ENCODE measurements at regions not wholly inside any gene's neighbourhood (a gene's known extent, or its start where the extent isn't known, plus 50 kb on each side); places are given as distances from the start of the nearest gene placed in this dataset.
"Not testable (repeated sequence)": the region's sequence is repeated elsewhere in the genome, so short reads cannot be mapped to it uniquely, and the experiment has no call there.

DNA sequence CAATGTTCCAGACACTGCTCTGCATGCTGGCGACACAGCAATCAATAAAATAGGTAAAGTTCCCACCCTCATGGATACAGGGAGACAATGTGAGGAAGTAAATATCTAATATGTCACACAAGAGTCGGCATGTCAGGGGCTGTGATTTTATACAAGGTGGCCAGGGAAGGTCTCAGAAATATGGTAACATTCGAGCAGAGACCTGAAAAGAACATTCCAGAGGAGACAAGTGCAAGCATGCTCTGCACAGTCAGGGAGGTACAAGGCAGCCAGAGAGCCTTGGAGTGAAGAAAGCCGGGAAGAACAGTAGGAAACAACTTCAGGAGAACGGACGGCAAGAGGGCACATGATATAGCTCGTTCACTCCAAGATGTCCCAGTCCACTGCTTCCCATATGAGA is 89.2 kb upstream of the ZNF462 start:
- TF ChIP-seq POLR2AphosphoS5 (IDR thresholded peaks at IDR 0.05; ENCODE audit: borderline replicate concordance, low read depth, low read length) (no peak), EZH2 (IDR thresholded peaks at IDR 0.05) (no peak), FOXP2 (optimal IDR thresholded peaks at IDR 0.05; ENCODE audit: control extremely low read depth, extremely low read length, insufficient read depth) (no peak)

DNA sequence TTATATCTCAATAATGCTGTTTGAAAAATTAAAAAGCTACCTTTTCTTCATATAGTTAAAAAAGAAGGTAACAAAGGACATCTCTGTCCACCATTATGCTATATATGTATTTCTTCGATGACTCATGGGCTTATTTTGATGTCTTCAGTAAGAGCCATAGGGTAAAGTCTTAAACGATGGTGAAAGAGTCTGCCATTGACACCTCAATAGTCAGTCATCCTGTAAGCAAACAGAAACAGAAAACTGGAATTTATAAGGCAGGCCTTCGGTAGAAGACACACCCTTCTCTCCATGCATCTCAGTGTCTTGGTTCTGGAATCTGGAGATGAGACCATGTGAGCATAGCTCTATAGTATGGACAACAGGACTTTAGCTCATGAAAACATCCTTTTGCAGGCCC is 87.0 kb upstream of the ZNF462 start:
- no peak overlapping the region for H3K9ac ChIP-seq (ENCODE audit: insufficient read length)
- TF ChIP-seq FOXP2 (optimal IDR thresholded peaks at IDR 0.05; ENCODE audit: control extremely low read depth, extremely low read length, insufficient read depth) (no peak), EZH2 (IDR thresholded peaks at IDR 0.05) (no peak), POLR2AphosphoS5 (IDR thresholded peaks at IDR 0.05; ENCODE audit: borderline replicate concordance, low read depth, low read length) (no peak)
- no peaks in the 10 kb centered on the region for H3K36me3 ChIP-seq (ENCODE audit: insufficient read depth, low read length)
- no peak overlapping the region for H3K4me3 ChIP-seq
- H3K27ac ChIP-seq, result no peak overlapping the region
- no peaks in the 10 kb centered on the region for H3K9me3 ChIP-seq (ENCODE audit: low read depth, low read length)
- DNase-seq (ENCODE audit: low read depth, low spot score), result no peak

More for the DNA sequence above, 89.2 kb upstream of the ZNF462 start:
- Histone ChIP-seq H3K4me3 (no peak overlapping the region), H3K27ac (no peak overlapping the region), H3K9me3 (ENCODE audit: low read depth, low read length) (no peaks in the 10 kb centered on the region), H3K36me3 (ENCODE audit: insufficient read depth, low read length) (no peaks in the 10 kb centered on the region), H3K9ac (ENCODE audit: insufficient read length) (no peak overlapping the region)
- DNase-seq (ENCODE audit: low read depth, low spot score), result no peak

- no peak overlapping the region for H3K9ac ChIP-seq (ENCODE audit: insufficient read length)
- no peaks in the 10 kb centered on the region for H3K36me3 ChIP-seq (ENCODE audit: insufficient read depth, low read length)
- no peak for TF ChIP-seq FOXP2 (optimal IDR thresholded peaks at IDR 0.05; ENCODE audit: control extremely low read depth, extremely low read length, insufficient read depth)
- TF ChIP-seq EZH2 (IDR thresholded peaks at IDR 0.05), result no peak
- TF ChIP-seq POLR2AphosphoS5 (IDR thresholded peaks at IDR 0.05; ENCODE audit: borderline replicate concordance, low read depth, low read length), result no peak
- H3K9me3 ChIP-seq (ENCODE audit: low read depth, low read length), result no peaks in the 10 kb centered on the region
- no peak overlapping the region for H3K27ac ChIP-seq
- no peak overlapping the region for H3K4me3 ChIP-seq
- no peak for DNase-seq (ENCODE audit: low read depth, low spot score)
Observed at GRCh38 chr9:106779796-106780195, 83.2 kb upstream of the ZNF462 start.

- H3K27ac ChIP-seq, result no peak overlapping the region
- DNase-seq (ENCODE audit: low read depth, low spot score), result no peak
- no peak for TF ChIP-seq POLR2AphosphoS5 (IDR thresholded peaks at IDR 0.05; ENCODE audit: borderline replicate concordance, low read depth, low read length)
- no peak for TF ChIP-seq FOXP2 (optimal IDR thresholded peaks at IDR 0.05; ENCODE audit: control extremely low read depth, extremely low read length, insufficient read depth)
- no peaks in the 10 kb centered on the region for H3K36me3 ChIP-seq (ENCODE audit: insufficient read depth, low read length)
- no peaks in the 10 kb centered on the region for H3K9me3 ChIP-seq (ENCODE audit: low read depth, low read length)
- H3K9ac ChIP-seq (ENCODE audit: insufficient read length), result no peak overlapping the region
- H3K4me3 ChIP-seq, result no peak overlapping the region
Observed at GRCh38 chr9:106783121-106783520, 79.8 kb upstream of the ZNF462 start.

- no peak for DNase-seq (ENCODE audit: low read depth, low spot score)
- Histone ChIP-seq H3K9me3 (ENCODE audit: low read depth, low read length) (no peaks in the 10 kb centered on the region), H3K4me3 (no peak overlapping the region), H3K27ac (no peak overlapping the region), H3K36me3 (ENCODE audit: insufficient read depth, low read length) (no peaks in the 10 kb centered on the region), H3K9ac (ENCODE audit: insufficient read length) (no peak overlapping the region)
- TF ChIP-seq FOXP2 (optimal IDR thresholded peaks at IDR 0.05; ENCODE audit: control extremely low read depth, extremely low read length, insufficient read depth) (no peak), EZH2 (IDR thresholded peaks at IDR 0.05) (no peak), POLR2AphosphoS5 (IDR thresholded peaks at IDR 0.05; ENCODE audit: borderline replicate concordance, low read depth, low read length) (no peak)
Observed at GRCh38 chr9:106784076-106784475, 78.9 kb upstream of the ZNF462 start.

DNA sequence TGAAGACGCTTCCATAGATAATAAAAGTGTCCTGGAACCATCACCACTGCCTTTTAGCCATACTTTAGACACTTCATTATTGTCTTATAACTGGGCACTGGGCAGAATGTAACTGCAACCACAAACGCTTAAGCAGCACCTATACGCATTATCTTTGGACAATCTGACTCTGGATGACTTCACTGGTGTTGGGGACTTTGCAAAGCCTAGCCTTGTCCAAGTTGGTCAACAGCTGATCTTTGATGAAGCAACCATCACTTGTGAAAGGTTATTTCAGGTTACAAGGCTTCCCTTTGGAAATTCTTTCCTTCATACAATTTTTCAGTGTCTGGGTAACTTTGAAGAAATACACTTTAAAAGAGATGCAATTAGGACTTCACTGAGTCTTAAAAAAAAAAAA is 77.8 kb upstream of the ZNF462 start:
- Histone ChIP-seq H3K9me3 (ENCODE audit: low read depth, low read length) (no peaks in the 10 kb centered on the region), H3K9ac (ENCODE audit: insufficient read length) (no peak overlapping the region)

GRCh38 chr9:106788021-106788420 is 74.9 kb upstream of the ZNF462 start:
- not testable (repeated sequence) for H3K27ac ChIP-seq, H3K4me3 ChIP-seq

More for the DNA sequence above, 77.8 kb upstream of the ZNF462 start:
- TF ChIP-seq EZH2 (IDR thresholded peaks at IDR 0.05), result no peak
- TF ChIP-seq POLR2AphosphoS5 (IDR thresholded peaks at IDR 0.05; ENCODE audit: borderline replicate concordance, low read depth, low read length), result no peak
- no peak for TF ChIP-seq FOXP2 (optimal IDR thresholded peaks at IDR 0.05; ENCODE audit: control extremely low read depth, extremely low read length, insufficient read depth)
- no peaks in the 10 kb centered on the region for H3K36me3 ChIP-seq (ENCODE audit: insufficient read depth, low read length)
- no peak for DNase-seq (ENCODE audit: low read depth, low spot score)
- H3K4me3 ChIP-seq, result no peak overlapping the region
- H3K27ac ChIP-seq, result no peak overlapping the region

GRCh38 chr9:106795031-106795430 is 67.9 kb upstream of the ZNF462 start:
- TF ChIP-seq FOXP2 (optimal IDR thresholded peaks at IDR 0.05; ENCODE audit: control extremely low read depth, extremely low read length, insufficient read depth) (no peak), POLR2AphosphoS5 (IDR thresholded peaks at IDR 0.05; ENCODE audit: borderline replicate concordance, low read depth, low read length) (no peak), EZH2 (IDR thresholded peaks at IDR 0.05) (no peak)
- H3K36me3 ChIP-seq (ENCODE audit: insufficient read depth, low read length), result no peaks in the 10 kb centered on the region
- DNase-seq (ENCODE audit: low read depth, low spot score), result no peak
- no peak overlapping the region for H3K4me3 ChIP-seq
- no peaks in the 10 kb centered on the region for H3K9me3 ChIP-seq (ENCODE audit: low read depth, low read length)
- no peak overlapping the region for H3K27ac ChIP-seq
- no peak overlapping the region for H3K9ac ChIP-seq (ENCODE audit: insufficient read length)

More at GRCh38 chr9:106788021-106788420, 74.9 kb upstream of the ZNF462 start:
- not testable (repeated sequence) for H3K36me3 ChIP-seq (ENCODE audit: insufficient read depth, low read length); H3K9ac ChIP-seq (ENCODE audit: insufficient read length); DNase-seq (ENCODE audit: low read depth, low spot score); H3K9me3 ChIP-seq (ENCODE audit: low read depth, low read length)

DNA sequence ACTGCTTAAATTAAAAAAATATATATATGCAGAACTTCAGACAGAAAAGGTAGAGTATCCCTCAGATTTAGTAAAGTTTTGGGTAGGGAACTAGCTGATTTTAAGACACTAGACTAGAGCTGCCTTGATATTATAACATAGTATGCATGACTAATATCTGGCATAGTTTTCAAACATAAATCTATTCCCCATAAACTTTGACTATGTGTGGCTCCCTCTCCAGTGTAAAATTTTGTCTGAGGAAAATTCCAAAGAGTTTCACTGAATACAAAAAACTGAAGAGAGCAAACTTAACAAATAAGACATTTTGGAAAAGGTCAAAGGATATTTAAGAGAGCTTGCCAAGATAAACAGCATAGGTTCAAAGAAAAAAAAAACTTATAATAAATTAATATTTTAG is 66.2 kb upstream of the ZNF462 start:
- Histone ChIP-seq H3K9ac (ENCODE audit: insufficient read length) (no peak overlapping the region), H3K9me3 (ENCODE audit: low read depth, low read length) (no peaks in the 10 kb centered on the region), H3K27ac (no peak overlapping the region), H3K36me3 (ENCODE audit: insufficient read depth, low read length) (no peaks in the 10 kb centered on the region), H3K4me3 (no peak overlapping the region)
- TF ChIP-seq POLR2AphosphoS5 (IDR thresholded peaks at IDR 0.05; ENCODE audit: borderline replicate concordance, low read depth, low read length) (no peak), EZH2 (IDR thresholded peaks at IDR 0.05) (no peak)
- DNase-seq (ENCODE audit: low read depth, low spot score), result no peak

All from SK-N-MC (cell line).